ENCODE measurements at regions not wholly inside any gene's neighbourhood (a gene's known extent, or its start where the extent isn't known, plus 50 kb on each side); places are given as distances from the start of the nearest gene placed in this dataset.
"Not testable (repeated sequence)": the region's sequence is repeated elsewhere in the genome, so short reads cannot be mapped to it uniquely, and the experiment has no call there.

GRCh38 chr6:158920311-158920905 is 79.6 kb downstream of the RSPH3 start:
- no peak for DNase-seq (ENCODE audit: low spot score)

- no peak for DNase-seq (ENCODE audit: low spot score)
Observed at GRCh38 chr6:158919865-158920264, 80.1 kb downstream of the RSPH3 start.

- no peak for DNase-seq (ENCODE audit: low spot score)
Observed at GRCh38 chr6:158916617-158917016, 83.4 kb downstream of the RSPH3 start.

- DNase-seq (ENCODE audit: low spot score): no peak
Observed at GRCh38 chr6:158914923-158915322, 85.1 kb downstream of the RSPH3 start.

GRCh38 chr6:158913580-158913979 is 86.4 kb downstream of the RSPH3 start:
- no peak for DNase-seq (ENCODE audit: low spot score)

GRCh38 chr6:158912655-158913054 is 87.3 kb downstream of the RSPH3 start:
- no peak for DNase-seq (ENCODE audit: low spot score)

- no peak for DNase-seq (ENCODE audit: low spot score)
Observed at GRCh38 chr6:158911746-158912480, 88.1 kb downstream of the RSPH3 start.

- DNase-seq (ENCODE audit: low spot score): no peak
Observed at GRCh38 chr6:158910484-158911440, 89.2 kb downstream of the RSPH3 start.

- DNase-seq (ENCODE audit: low spot score): no peak
Observed at GRCh38 chr6:158909938-158910337, 90.1 kb downstream of the RSPH3 start.

- no peak for DNase-seq (ENCODE audit: low spot score)
Observed at GRCh38 chr6:158908606-158909005, 89.4 kb upstream of the EZR start.

- no peak for DNase-seq (ENCODE audit: low spot score)
Observed at GRCh38 chr6:158907931-158908330, 88.8 kb upstream of the EZR start.

GRCh38 chr6:158906926-158907325 is 87.8 kb upstream of the EZR start:
- no peak for DNase-seq (ENCODE audit: low spot score)

GRCh38 chr6:158905277-158905676 is 86.1 kb upstream of the EZR start:
- no peak for DNase-seq (ENCODE audit: low spot score)

- DNase-seq (ENCODE audit: low spot score): no peak
Observed at GRCh38 chr6:158903801-158904200, 84.6 kb upstream of the EZR start.

GRCh38 chr6:158900663-158901312 is 81.6 kb upstream of the EZR start:
- DNase-seq (ENCODE audit: low spot score): no peak

- no peak for DNase-seq (ENCODE audit: low spot score)
Observed at GRCh38 chr6:158897236-158897635, 78.1 kb upstream of the EZR start.

GRCh38 chr6:158895661-158896060 is 76.5 kb upstream of the EZR start:
- no peak for DNase-seq (ENCODE audit: low spot score)

- no peak for DNase-seq (ENCODE audit: low spot score)
Observed at GRCh38 chr6:158894193-158894592, 75.0 kb upstream of the EZR start.

- DNase-seq (ENCODE audit: low spot score): no peak
Observed at GRCh38 chr6:158892266-158892665, 73.1 kb upstream of the EZR start.

GRCh38 chr6:158891560-158891959 is 72.4 kb upstream of the EZR start:
- DNase-seq (ENCODE audit: low spot score): not testable (repeated sequence)

GRCh38 chr6:158888171-158888570 is 69.0 kb upstream of the EZR start:
- DNase-seq (ENCODE audit: low spot score): not testable (repeated sequence)

- DNase-seq (ENCODE audit: low spot score): not testable (repeated sequence)
Observed at GRCh38 chr6:158886346-158886977, 67.3 kb upstream of the EZR start.

All from activated CD4-positive, alpha-beta T cell treated with anti-CD3 and anti-CD28 coated beads, Interleukin-2, Interleukin-4, amounts not matched to agents 100 ng/mL and 50 ng/mL, durations not matched to agents 16 hours and 8 hours (primary cell).